CD4-positive, alpha-beta T cell treated with Interleukin-6 for 4 hours (primary cell): ENCODE measurements at regions not wholly inside any gene's neighbourhood (a gene's known extent, or its start where the extent isn't known, plus 50 kb on each side); places are given as distances from the start of the nearest gene placed in this dataset.

ENCODE experiments used
- DNase-seq: peaks from one replicate; pipeline ENCODE4 v3.0.0-alpha.2; 2020; ENCODE audit warnings: mixed read lengths

- no peak for DNase-seq
Observed at GRCh38 chr2:19675856-19676460, 225.8 kb downstream of the TTC32 start.

- DNase-seq = no peak
Observed at GRCh38 chr2:19675003-19675629, 226.7 kb downstream of the TTC32 start.

- DNase-seq = no peak
Observed at GRCh38 chr2:19674051-19675002, 227.5 kb downstream of the TTC32 start.

- DNase-seq = no peak
Observed at GRCh38 chr2:19673213-19673791, 228.5 kb downstream of the TTC32 start.

GRCh38 chr2:19671916-19672315 lies 229.9 kb downstream of the TTC32 start:
- no peak for DNase-seq

- no peak for DNase-seq
Observed at GRCh38 chr2:19671311-19671710, 230.5 kb downstream of the TTC32 start.

GRCh38 chr2:19670303-19670702 lies 231.5 kb downstream of the TTC32 start:
- no peak for DNase-seq

- DNase-seq = no peak
Observed at GRCh38 chr2:19669559-19669958, 232.2 kb downstream of the TTC32 start.

GRCh38 chr2:19669126-19669525 lies 232.7 kb downstream of the TTC32 start:
- DNase-seq = no peak

GRCh38 chr2:19667536-19667949 lies 234.2 kb downstream of the TTC32 start:
- DNase-seq = no peak

- no peak for DNase-seq
Observed at GRCh38 chr2:19667085-19667484, 234.7 kb downstream of the TTC32 start.

- no peak for DNase-seq
Observed at GRCh38 chr2:19664646-19665045, 237.1 kb downstream of the TTC32 start.

GRCh38 chr2:19659024-19659792 lies 242.6 kb downstream of the TTC32 start:
- no peak for DNase-seq

- no peak for DNase-seq
Observed at GRCh38 chr2:19656011-19656410, 245.8 kb downstream of the TTC32 start.

GRCh38 chr2:19654310-19655090 lies 247.3 kb downstream of the TTC32 start:
- no peak for DNase-seq

GRCh38 chr2:19653509-19653908 lies 248.3 kb downstream of the TTC32 start:
- no peak for DNase-seq

- no peak for DNase-seq
Observed at GRCh38 chr2:19652811-19653210, 249.0 kb downstream of the TTC32 start.

- DNase-seq = no peak
Observed at GRCh38 chr2:19651466-19651865, 250.3 kb downstream of the TTC32 start.

GRCh38 chr2:19649785-19650380 lies 251.9 kb downstream of the TTC32 start:
- no peak for DNase-seq

GRCh38 chr2:19649142-19649541 lies 252.6 kb downstream of the TTC32 start:
- DNase-seq = no peak

GRCh38 chr2:19648583-19648982 lies 253.2 kb downstream of the TTC32 start:
- no peak for DNase-seq
